ENCODE measurements at regions not wholly inside any gene's neighbourhood (a gene's known extent, or its start where the extent isn't known, plus 50 kb on each side); places are given as distances from the start of the nearest gene placed in this dataset.

GRCh38 chr2:38483776-38484501, 106.9 kb upstream of the ATL2 start:
- TF ChIP-seq, protein P1, sequence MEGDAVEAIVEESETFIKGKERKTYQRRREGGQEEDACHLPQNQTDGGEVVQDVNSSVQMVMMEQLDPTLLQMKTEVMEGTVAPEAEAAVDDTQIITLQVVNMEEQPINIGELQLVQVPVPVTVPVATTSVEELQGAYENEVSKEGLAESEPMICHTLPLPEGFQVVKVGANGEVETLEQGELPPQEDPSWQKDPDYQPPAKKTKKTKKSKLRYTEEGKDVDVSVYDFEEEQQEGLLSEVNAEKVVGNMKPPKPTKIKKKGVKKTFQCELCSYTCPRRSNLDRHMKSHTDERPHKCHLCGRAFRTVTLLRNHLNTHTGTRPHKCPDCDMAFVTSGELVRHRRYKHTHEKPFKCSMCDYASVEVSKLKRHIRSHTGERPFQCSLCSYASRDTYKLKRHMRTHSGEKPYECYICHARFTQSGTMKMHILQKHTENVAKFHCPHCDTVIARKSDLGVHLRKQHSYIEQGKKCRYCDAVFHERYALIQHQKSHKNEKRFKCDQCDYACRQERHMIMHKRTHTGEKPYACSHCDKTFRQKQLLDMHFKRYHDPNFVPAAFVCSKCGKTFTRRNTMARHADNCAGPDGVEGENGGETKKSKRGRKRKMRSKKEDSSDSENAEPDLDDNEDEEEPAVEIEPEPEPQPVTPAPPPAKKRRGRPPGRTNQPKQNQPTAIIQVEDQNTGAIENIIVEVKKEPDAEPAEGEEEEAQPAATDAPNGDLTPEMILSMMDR (IDR thresholded peaks at IDR 0.05; ENCODE audit: poor library complexity): no peak
- no peak for TF ChIP-seq EZH2 (IDR thresholded peaks at IDR 0.05; ENCODE audit: borderline replicate concordance)
- no peak for TF ChIP-seq EZH2phosphoT487 (IDR thresholded peaks at IDR 0.05; ENCODE audit: low read depth, severe bottlenecking, unreplicated experiment)

Measured in hepatocyte (in vitro differentiated cells).